Activated CD4-positive, alpha-beta T cell treated with anti-CD3 and anti-CD28 coated beads for 48 hours (primary cell): ENCODE measurements at regions not wholly inside any gene's neighbourhood (a gene's known extent, or its start where the extent isn't known, plus 50 kb on each side); places are given as distances from the start of the nearest gene placed in this dataset.

Experiments used
- DNase-seq: peaks from one replicate; pipeline ENCODE4 v3.0.0-alpha.2; 2020

- DNase-seq, result no peak
These were observed 248.4 kb downstream of the MYLK4 start for GRCh38 chr6:2502096-2502997.

DNA sequence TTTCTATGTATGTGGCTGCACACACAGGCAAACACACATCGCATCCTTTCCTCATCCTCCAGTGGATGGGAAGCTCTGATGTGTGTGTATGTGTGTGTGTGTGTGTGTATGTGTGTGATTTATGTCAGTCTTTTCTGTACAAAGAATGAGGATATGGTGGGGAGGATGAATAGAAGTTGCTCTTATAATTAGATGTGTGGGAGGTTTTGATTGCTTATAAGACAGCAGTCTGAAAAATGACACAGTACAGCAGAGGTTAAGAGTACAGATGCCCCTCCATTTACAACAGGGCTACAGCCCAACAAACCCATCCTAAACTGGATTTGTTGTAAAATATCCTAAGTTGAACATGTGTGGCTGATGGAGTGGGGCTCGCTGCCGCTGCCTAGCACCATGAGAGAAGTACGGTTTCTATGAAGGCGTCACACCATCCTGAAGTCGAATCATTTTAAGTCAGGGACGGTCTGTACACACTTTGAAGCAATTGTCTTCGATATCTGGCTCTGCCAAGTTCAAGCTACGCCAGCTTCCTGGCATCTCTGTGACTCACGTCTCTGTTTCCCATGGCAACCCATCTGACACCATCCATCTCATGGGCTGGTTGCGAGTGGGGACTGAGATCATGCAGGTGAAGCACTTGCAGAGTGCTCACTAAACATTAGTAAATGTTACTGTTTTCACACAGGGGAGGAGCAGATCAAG lies 252.6 kb downstream of the MYLK4 start:
- DNase-seq, result no peak

- no peak for DNase-seq
These were observed 250.9 kb upstream of the GMDS start for GRCh38 chr6:2496291-2496690.

- DNase-seq, result no peak
These were observed 247.5 kb upstream of the GMDS start for GRCh38 chr6:2492686-2493523.

DNA sequence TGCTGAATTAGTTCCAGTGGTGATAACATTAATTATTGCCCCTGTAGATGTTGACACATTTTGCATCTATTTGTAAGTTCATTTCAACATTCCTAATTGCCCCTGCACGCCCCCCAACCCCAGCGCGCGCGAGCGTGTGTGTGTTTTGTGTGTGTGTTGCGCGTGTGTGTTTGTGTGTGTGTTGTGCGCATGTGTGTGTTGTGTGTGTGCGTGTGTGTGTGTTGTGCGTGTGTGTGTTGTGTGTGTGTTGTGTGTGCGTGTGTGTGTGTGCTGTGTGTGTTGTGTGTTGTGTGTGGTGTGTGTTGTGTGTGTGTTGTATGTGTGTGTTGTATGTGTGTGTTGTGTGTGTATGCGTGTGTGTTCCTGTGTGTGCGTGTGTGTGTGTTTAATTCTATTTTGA lies 245.7 kb upstream of the GMDS start:
- DNase-seq, result no peak

- DNase-seq, result no peak
These were observed 243.2 kb upstream of the GMDS start for GRCh38 chr6:2488578-2488977.

DNA sequence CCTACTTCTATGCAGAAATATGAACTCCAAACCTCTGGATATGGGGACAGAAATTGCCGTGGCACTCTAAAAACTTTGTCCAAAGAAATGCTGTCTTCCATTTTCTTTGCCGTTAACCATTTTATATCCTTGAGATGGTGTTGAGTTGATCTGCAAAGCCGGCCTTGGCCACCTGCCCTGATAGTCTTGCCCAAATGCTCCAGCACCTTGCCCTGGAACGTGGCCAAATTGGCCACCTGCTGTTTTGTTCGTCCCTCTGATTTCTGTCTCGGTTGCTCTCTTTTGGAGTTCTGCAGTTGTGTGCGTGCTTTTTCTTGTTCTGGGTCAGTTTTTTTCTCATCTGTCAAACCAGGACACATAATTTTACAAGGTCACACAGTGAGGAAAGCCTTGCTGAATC lies 239.7 kb upstream of the GMDS start:
- DNase-seq, result no peak

GRCh38 chr6:2482773-2483172 lies 237.4 kb upstream of the GMDS start:
- peak; percentile 13 for DNase-seq

GRCh38 chr6:2481307-2481706 lies 235.9 kb upstream of the GMDS start:
- no peak for DNase-seq

- no peak for DNase-seq
These were observed 235.0 kb upstream of the GMDS start for GRCh38 chr6:2480267-2480966.

DNA sequence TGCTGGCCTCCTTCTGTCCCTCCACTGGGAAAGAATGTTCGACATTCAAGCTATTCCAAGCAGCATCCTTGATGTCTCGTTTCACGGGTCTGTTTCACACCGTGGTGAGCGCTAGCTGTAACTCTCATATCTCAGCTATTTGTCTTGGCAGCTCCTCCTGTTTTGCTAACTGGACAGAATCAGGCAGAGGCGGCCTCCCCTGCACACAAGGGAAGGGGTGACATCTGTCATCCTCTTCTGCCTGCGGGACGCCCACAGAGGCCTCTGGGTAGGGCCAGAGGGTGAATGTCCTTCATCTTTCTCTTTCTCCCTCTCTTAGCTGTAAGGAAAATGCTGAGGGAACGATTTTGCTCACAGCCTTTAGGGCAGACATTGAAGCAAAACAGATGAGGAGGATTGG lies 232.8 kb upstream of the GMDS start:
- no peak for DNase-seq

- no peak for DNase-seq
These were observed 232.3 kb upstream of the GMDS start for GRCh38 chr6:2477666-2478065.

DNA sequence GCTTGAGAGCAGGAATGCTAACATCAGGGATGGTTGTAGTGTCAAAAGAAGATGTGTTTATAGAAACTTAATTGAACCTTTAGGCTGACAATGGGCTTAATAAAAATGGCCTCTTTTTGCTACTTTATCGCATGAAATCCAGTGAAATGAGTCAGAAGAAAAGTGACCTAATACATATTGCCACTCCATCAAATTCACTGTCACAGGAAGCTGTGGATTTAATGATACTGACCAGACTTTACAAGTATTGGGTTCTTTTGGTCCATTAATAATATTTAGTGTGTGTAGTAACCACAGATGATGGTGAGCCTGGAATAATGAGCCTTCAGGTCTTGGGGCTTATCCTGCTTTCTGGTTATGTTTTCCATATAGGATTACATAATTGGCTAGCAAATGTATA lies 231.8 kb upstream of the GMDS start:
- no peak for DNase-seq

DNA sequence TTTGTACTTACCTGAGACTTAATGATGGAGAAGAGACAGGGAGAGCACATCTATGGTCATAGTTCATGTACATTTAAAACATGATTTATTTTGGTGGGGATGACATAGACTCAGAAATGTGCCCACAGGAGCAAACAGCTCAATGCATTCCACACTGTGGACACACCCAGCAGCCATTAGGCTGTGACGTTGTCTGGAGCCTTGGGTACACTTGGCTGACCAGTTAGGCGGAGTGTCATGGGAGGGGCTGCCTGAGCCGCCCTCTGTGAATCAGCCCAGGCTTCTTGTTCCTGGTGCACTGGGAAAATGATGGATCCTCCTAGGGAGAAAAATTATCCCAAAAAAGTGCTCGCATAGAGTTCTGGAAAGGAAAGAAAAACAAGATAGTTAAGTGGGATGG lies 231.0 kb upstream of the GMDS start:
- DNase-seq, result no peak

GRCh38 chr6:2471472-2471871 lies 226.1 kb upstream of the GMDS start:
- DNase-seq, result no peak

GRCh38 chr6:2469428-2469827 lies 224.0 kb upstream of the GMDS start:
- no peak for DNase-seq

GRCh38 chr6:2468601-2468955 lies 223.2 kb upstream of the GMDS start:
- DNase-seq, result no peak

DNA sequence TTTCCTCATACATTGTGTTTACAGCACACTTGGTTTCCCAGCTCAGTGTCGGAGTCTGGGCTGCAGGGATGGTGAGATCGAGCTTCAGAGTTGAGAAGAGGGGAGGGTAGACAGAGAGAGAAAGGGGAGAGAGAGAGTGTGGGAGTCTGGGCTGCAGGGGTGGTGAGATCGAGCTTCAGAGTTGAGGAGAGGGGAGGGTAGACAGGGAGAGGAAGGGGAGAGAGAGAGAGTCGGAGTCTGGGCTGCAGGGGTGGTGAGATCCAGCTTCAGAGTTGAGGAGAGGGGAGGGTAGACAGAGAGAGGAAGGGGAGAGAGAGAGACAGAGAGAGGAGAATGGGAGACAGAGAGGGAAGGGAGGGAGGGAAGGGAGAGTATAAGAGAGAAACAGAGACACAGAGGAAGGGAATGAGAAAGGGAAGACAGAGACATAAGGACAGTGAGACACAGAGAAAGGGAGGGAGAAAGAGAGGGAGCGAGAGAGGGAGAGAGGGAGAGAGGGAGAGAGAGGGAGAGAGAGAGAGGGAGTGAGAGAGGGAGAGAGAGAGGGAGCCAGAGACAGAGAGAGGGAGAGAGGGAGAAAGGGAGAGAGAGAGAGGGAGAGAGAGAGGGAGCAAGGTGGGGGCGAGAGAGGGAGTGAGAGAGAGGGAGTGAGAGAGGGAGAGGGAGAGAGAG lies 222.7 kb upstream of the GMDS start:
- DNase-seq, result no peak

DNA sequence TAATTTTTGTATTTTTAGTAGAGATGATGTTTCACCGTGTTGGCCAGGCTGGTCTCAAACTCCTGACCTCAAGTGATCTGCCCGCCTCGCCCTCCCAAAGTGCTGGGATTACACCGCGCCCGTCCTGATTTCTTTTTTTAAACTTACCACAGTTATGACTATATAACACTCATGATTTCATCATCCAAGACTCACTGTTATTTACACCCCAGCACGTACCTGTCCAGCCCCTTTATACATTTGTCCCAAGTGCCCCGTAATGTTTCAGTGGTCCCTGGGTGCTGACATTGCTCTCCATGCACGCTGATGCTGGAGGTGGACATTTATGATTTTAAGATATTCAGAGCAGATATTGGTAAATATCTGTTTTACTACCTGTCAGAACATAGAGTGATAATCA lies 219.9 kb upstream of the GMDS start:
- DNase-seq, result no peak

GRCh38 chr6:2464641-2465040 lies 219.2 kb upstream of the GMDS start:
- no peak for DNase-seq

GRCh38 chr6:2462831-2463230 lies 217.4 kb upstream of the GMDS start:
- no peak for DNase-seq

DNA sequence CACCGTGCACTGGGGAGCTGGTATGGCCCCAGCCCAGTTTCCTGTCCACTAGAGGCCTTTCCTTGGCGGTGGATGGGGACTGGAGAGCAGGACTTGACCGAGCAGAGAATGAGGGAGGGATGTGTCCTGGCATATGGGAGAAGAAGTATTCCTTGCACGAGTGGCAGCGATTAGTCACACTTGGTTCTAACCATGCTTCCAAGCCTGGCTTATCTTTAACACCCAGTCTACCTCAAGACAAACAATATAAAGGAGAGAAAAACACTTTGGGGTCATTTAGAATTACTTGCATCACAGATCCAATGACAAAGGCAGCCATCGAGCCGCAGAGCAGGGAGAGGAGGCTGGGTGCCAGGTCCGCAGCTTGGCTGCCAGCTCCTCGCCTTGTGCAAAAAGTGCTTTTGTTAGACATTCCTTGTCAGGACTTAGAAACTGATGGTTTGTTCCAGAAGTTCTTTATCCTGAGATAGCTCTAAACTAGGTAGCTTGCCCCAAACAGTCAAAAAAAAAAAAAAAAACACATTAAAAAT lies 214.9 kb upstream of the GMDS start:
- no peak for DNase-seq
